ENCODE measurements at regions not wholly inside any gene's neighbourhood (a gene's known extent, or its start where the extent isn't known, plus 50 kb on each side); places are given as distances from the start of the nearest gene placed in this dataset.

DNA sequence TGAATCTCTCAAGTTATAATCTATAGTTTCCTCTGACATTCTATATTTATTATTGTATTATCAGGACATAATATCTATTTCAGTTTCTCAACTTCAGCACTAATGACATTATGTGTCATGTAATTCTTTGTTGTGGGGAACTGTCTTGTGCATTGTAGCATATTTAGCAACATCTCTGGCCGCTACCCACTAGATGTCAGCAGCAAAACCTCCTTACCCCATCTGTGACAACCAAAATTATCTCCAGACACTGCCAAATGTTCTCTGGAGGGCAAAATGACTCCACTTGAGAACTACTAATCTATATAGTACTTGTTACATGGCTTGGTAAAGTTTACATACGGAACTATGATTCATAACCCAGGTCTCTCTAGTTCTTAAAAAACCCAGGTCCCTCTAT is 110.2 kb downstream of the RASSF9 start:
- no peaks in the 10 kb centered on the region for H3K9me3 ChIP-seq
- TF ChIP-seq CTCF (IDR thresholded peaks at IDR 0.05) (no peak), POLR2AphosphoS5 (IDR thresholded peaks at IDR 0.05) (no peak), POLR2A (IDR thresholded peaks at IDR 0.05) (no peak), EP300 (IDR thresholded peaks at IDR 0.05) (no peak)
- H3K36me3 ChIP-seq, result no peaks in the 10 kb centered on the region
- H3K4me3 ChIP-seq, result no peak overlapping the region
- intact Hi-C loops (cut with DNase I), result no loop called here
- no peaks in the 10 kb centered on the region for H3K4me1 ChIP-seq
- H3K27ac ChIP-seq, result no peak overlapping the region
- H3K27me3 ChIP-seq, result no peaks in the 10 kb centered on the region
- no peak for DNase-seq
- 76% methylated on average over 2 of the region's 2 CpGs for WGBS, 2 donors

DNA sequence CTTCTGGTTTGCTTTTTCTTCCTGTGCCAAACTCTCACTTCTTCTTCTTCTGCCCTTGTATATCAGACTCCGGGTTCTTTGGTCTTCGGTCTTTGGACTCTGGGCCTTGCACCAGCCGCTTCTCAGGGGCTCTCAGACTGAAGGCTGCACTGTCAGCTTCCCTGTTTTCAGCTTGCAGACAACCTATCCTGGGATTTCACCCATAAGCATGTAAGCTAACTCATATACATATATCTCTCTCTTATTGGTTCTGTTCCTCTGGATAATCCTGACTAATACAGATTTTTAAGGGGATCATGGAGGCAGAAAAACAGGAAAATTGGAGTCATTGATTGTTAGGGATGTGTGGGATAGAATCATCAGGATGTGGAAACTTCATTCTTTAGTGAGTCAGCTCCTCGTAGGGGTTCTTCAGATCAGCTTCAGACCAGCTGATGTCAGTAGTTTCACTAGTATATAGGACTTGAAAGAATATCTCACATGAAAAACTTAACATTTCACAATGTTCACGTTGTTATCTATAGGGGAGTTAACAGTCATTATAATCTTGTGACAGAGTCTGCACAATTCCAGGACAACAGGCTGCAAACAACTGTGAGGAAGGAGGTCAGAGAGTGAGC is 102.9 kb downstream of the RASSF9 start:
- Histone ChIP-seq H3K27ac (no peak overlapping the region), H3K4me3 (no peak overlapping the region), H3K36me3 (no peaks in the 10 kb centered on the region), H3K9me3 (no peaks in the 10 kb centered on the region), H3K4me1 (no peaks in the 10 kb centered on the region), H3K27me3 (no peaks in the 10 kb centered on the region)
- WGBS, 2 donors, result 58 to 79% methylated on average over 5 of the region's 5 CpGs
- intact Hi-C loops (cut with DNase I), result no loop called here
- DNase-seq, result no peak
- no peak for TF ChIP-seq POLR2A (IDR thresholded peaks at IDR 0.05)
- no peak for TF ChIP-seq EP300 (IDR thresholded peaks at IDR 0.05)
- no peak for TF ChIP-seq POLR2AphosphoS5 (IDR thresholded peaks at IDR 0.05)
- no peak for TF ChIP-seq CTCF (IDR thresholded peaks at IDR 0.05)

- no peaks in the 10 kb centered on the region for H3K27me3 ChIP-seq
- no peaks in the 10 kb centered on the region for H3K4me1 ChIP-seq
- no peak overlapping the region for H3K27ac ChIP-seq
- intact Hi-C loops (cut with DNase I), result no loop called here
- 78 to 90% methylated on average over 1 of the region's 1 CpG for WGBS, 2 donors
- no peaks in the 10 kb centered on the region for H3K9me3 ChIP-seq
- TF ChIP-seq POLR2AphosphoS5 (IDR thresholded peaks at IDR 0.05) (no peak), POLR2A (IDR thresholded peaks at IDR 0.05) (no peak), CTCF (IDR thresholded peaks at IDR 0.05) (no peak), EP300 (IDR thresholded peaks at IDR 0.05) (no peak)
- no peak overlapping the region for H3K4me3 ChIP-seq
- DNase-seq, result no peak
- no peaks in the 10 kb centered on the region for H3K36me3 ChIP-seq
These were observed 102.2 kb downstream of the RASSF9 start for GRCh38 chr12:85733984-85734383.

- no peaks in the 10 kb centered on the region for H3K27me3 ChIP-seq
- no peak for TF ChIP-seq POLR2AphosphoS5 (IDR thresholded peaks at IDR 0.05)
- no peak overlapping the region for H3K4me3 ChIP-seq
- H3K4me1 ChIP-seq, result no peaks in the 10 kb centered on the region
- H3K27ac ChIP-seq, result no peak overlapping the region
- 30 to 57% methylated on average over 1 of the region's 1 CpG for WGBS, 2 donors
- intact Hi-C loops (cut with DNase I), result no loop called here
- no peak for DNase-seq
- no peaks in the 10 kb centered on the region for H3K9me3 ChIP-seq
- no peaks in the 10 kb centered on the region for H3K36me3 ChIP-seq
These were observed 96.0 kb downstream of the RASSF9 start for GRCh38 chr12:85740186-85740585.

GRCh38 chr12:85741046-85741445 is 95.2 kb downstream of the RASSF9 start:
- Histone ChIP-seq H3K36me3 (no peaks in the 10 kb centered on the region), H3K27me3 (no peaks in the 10 kb centered on the region), H3K4me1 (no peaks in the 10 kb centered on the region), H3K9me3 (no peaks in the 10 kb centered on the region), H3K27ac (no peak overlapping the region), H3K4me3 (no peak overlapping the region)
- intact Hi-C loops (cut with DNase I), result no loop called here
- no peak for TF ChIP-seq POLR2A (IDR thresholded peaks at IDR 0.05)
- no peak for DNase-seq

DNA sequence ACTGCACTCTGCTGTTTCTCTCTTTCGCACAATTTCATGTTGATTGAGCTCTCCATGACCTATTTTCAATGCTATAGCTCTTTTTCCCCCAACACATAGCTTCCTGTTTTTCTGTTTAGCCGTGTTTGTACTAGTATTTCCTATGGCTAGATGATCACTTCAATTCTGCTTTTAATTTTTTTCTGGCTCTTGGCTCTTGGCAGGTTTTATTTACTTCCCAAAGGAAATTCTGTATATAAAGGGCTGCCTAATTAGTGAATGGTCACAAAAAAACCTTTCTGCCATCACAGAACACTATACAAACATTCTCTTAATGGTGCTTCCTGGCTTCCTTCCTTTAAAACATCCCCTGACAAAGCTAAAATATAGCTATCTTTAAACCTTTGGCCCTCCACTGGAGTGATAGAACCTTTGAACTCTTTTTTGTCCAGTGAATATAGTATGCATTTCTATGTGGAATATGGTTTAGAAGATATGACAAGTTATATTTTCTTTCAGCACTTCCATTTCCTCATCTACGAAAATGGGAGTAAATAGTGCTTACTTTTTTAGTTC is 88.2 kb downstream of the RASSF9 start:
- Histone ChIP-seq H3K27me3 (no peaks in the 10 kb centered on the region), H3K9me3 (no peaks in the 10 kb centered on the region), H3K36me3 (no peaks in the 10 kb centered on the region), H3K4me3 (no peak overlapping the region), H3K4me1 (no peaks in the 10 kb centered on the region), H3K27ac (no peak overlapping the region)
- intact Hi-C loops (cut with DNase I), result no loop called here
- 20 to 28% methylated on average over 3 of the region's 3 CpGs for whole genome bisulfite sequencing, 2 donors
- no peak for TF ChIP-seq EP300 (IDR thresholded peaks at IDR 0.05)
- no peak for TF ChIP-seq CTCF (IDR thresholded peaks at IDR 0.05)
- TF ChIP-seq POLR2A (IDR thresholded peaks at IDR 0.05), result no peak
- TF ChIP-seq POLR2AphosphoS5 (IDR thresholded peaks at IDR 0.05), result no peak
- DNase-seq, result no peak

Data from sigmoid colon (tissue), 6 donors.